ENCODE measurements at regions not wholly inside any gene's neighbourhood (a gene's known extent, or its start where the extent isn't known, plus 50 kb on each side); places are given as distances from the start of the nearest gene placed in this dataset.

GRCh38 chr1:116318897-116319296 lies 54.1 kb upstream of the ATP1A1 start:
- DNase-seq: no peak
- intact Hi-C loops (cut with DNase I): no loop called here

GRCh38 chr1:116320874-116321273 lies 52.2 kb upstream of the ATP1A1 start:
- intact Hi-C loops (cut with DNase I): no loop called here
- DNase-seq: no peak

- DNase-seq: no peak
Measured at GRCh38 chr1:116321766-116322175, 51.3 kb upstream of the ATP1A1 start.

GRCh38 chr1:116322752-116323405 lies 50.2 kb upstream of the ATP1A1 start:
- no peak for DNase-seq
- intact Hi-C loops (cut with DNase I): no loop called here

More at GRCh38 chr1:116321766-116322175, 51.3 kb upstream of the ATP1A1 start:
- intact Hi-C loops (cut with DNase I): no loop called here

Data from posterior cingulate gyrus (tissue), 11 donors.